B cell (primary cell): ENCODE measurements at regions not wholly inside any gene's neighbourhood (a gene's known extent, or its start where the extent isn't known, plus 50 kb on each side); places are given as distances from the start of the nearest gene placed in this dataset.

Experiments used
- EZH2 ChIP-seq: IDR thresholded peaks from 2 replicates; pipeline ENCODE4 v1.6.1; 2012; ENCODE audit warnings: borderline replicate concordance, low read depth, mild to moderate bottlenecking, moderate library complexity, low read length; ENCODE audit not compliant: insufficient read depth, poor library complexity, severe bottlenecking
- TF ChIP-seq, protein P1 (sequence below): fragments of 200-600 bp; IDR thresholded peaks from one replicate; pipeline ENCODE4 v1.8.0; 2022; ENCODE audit warnings: antibody characterized with exemption, mild to moderate bottlenecking

- TF ChIP-seq EZH2: no peak
- TF ChIP-seq, protein P1, sequence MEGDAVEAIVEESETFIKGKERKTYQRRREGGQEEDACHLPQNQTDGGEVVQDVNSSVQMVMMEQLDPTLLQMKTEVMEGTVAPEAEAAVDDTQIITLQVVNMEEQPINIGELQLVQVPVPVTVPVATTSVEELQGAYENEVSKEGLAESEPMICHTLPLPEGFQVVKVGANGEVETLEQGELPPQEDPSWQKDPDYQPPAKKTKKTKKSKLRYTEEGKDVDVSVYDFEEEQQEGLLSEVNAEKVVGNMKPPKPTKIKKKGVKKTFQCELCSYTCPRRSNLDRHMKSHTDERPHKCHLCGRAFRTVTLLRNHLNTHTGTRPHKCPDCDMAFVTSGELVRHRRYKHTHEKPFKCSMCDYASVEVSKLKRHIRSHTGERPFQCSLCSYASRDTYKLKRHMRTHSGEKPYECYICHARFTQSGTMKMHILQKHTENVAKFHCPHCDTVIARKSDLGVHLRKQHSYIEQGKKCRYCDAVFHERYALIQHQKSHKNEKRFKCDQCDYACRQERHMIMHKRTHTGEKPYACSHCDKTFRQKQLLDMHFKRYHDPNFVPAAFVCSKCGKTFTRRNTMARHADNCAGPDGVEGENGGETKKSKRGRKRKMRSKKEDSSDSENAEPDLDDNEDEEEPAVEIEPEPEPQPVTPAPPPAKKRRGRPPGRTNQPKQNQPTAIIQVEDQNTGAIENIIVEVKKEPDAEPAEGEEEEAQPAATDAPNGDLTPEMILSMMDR: no peak
These were observed 199.5 kb upstream of the PLEKHG7 start for GRCh38 chr12:92503029-92503931.
